ENCODE measurements at regions not wholly inside any gene's neighbourhood (a gene's known extent, or its start where the extent isn't known, plus 50 kb on each side); places are given as distances from the start of the nearest gene placed in this dataset.
"Not testable (repeated sequence)": the region's sequence is repeated elsewhere in the genome, so short reads cannot be mapped to it uniquely, and the experiment has no call there.

- no peak for DNase-seq (ENCODE audit: low read depth in 3 of 3)
Measured at GRCh38 chr3:157857440-157857839, 248.8 kb downstream of the SHOX2 start.

- DNase-seq (ENCODE audit: low read depth in 3 of 3): no peak
Measured at GRCh38 chr3:157856078-157856939, 249.9 kb downstream of the SHOX2 start.

GRCh38 chr3:157845839-157846238, 260.4 kb downstream of the SHOX2 start:
- not testable (repeated sequence) for DNase-seq (ENCODE audit: low read depth in 3 of 3)

- DNase-seq (ENCODE audit: low read depth in 3 of 3): no peak
Measured at GRCh38 chr3:157844800-157845565, 261.2 kb downstream of the SHOX2 start.

- DNase-seq (ENCODE audit: low read depth in 3 of 3): no peak
Measured at GRCh38 chr3:157844216-157844615, 262.0 kb downstream of the SHOX2 start.

- DNase-seq (ENCODE audit: low read depth in 3 of 3): no peak
Measured at GRCh38 chr3:157841029-157841428, 265.2 kb downstream of the SHOX2 start.

GRCh38 chr3:157840564-157840963, 265.7 kb downstream of the SHOX2 start:
- no peak for DNase-seq (ENCODE audit: low read depth in 3 of 3)

- no peak for DNase-seq (ENCODE audit: low read depth in 3 of 3)
Measured at GRCh38 chr3:157838457-157838856, 267.8 kb downstream of the SHOX2 start.

- DNase-seq (ENCODE audit: low read depth in 3 of 3): no peak
Measured at GRCh38 chr3:157837336-157837735, 268.9 kb downstream of the SHOX2 start.

- no peak for DNase-seq (ENCODE audit: low read depth in 3 of 3)
Measured at GRCh38 chr3:157836022-157836421, 270.2 kb downstream of the SHOX2 start.

GRCh38 chr3:157832588-157832987, 273.6 kb downstream of the SHOX2 start:
- DNase-seq (ENCODE audit: low read depth in 3 of 3): no peak

GRCh38 chr3:157830556-157831236, 275.5 kb downstream of the SHOX2 start:
- no peak for DNase-seq (ENCODE audit: low read depth in 3 of 3)

GRCh38 chr3:157829786-157830185, 276.4 kb downstream of the SHOX2 start:
- DNase-seq (ENCODE audit: low read depth in 3 of 3): no peak

GRCh38 chr3:157824281-157824680, 281.9 kb downstream of the SHOX2 start:
- DNase-seq (ENCODE audit: low read depth in 3 of 3): no peak

GRCh38 chr3:157823050-157823449, 283.2 kb downstream of the SHOX2 start:
- DNase-seq (ENCODE audit: low read depth in 3 of 3): no peak

- no peak for DNase-seq (ENCODE audit: low read depth in 3 of 3)
Measured at GRCh38 chr3:157820157-157820517, 286.1 kb downstream of the SHOX2 start.

GRCh38 chr3:157819270-157820156, 286.7 kb downstream of the SHOX2 start:
- no peak for DNase-seq (ENCODE audit: low read depth in 3 of 3)

GRCh38 chr3:157816896-157817295, 289.3 kb downstream of the SHOX2 start:
- no peak for DNase-seq (ENCODE audit: low read depth in 3 of 3)

GRCh38 chr3:157816296-157816695, 289.9 kb downstream of the SHOX2 start:
- no peak for DNase-seq (ENCODE audit: low read depth in 3 of 3)

GRCh38 chr3:157815739-157816138, 290.5 kb downstream of the SHOX2 start:
- no peak for DNase-seq (ENCODE audit: low read depth in 3 of 3)

- no peak for DNase-seq (ENCODE audit: low read depth in 3 of 3)
Measured at GRCh38 chr3:157810924-157811718, 295.1 kb downstream of the SHOX2 start.

All from stimulated activated CD4-positive, alpha-beta T cell treated with anti-CD3 and anti-CD28 coated beads, TNF-alpha, amount 100 ng/mL, for 24 hours (primary cell).